ENCODE measurements at regions not wholly inside any gene's neighbourhood (a gene's known extent, or its start where the extent isn't known, plus 50 kb on each side); places are given as distances from the start of the nearest gene placed in this dataset.
"Not testable (repeated sequence)": the region's sequence is repeated elsewhere in the genome, so short reads cannot be mapped to it uniquely, and the experiment has no call there.

- not testable (repeated sequence) for TF ChIP-seq USF2 (IDR thresholded peaks at IDR 0.05; ENCODE audit: low read depth, low read length); CTCF (conservative IDR thresholded peaks at IDR 0.05; ENCODE audit: low read depth, low read length); RCOR1 (IDR thresholded peaks at IDR 0.05; ENCODE audit: insufficient replicate concordance, low read length); POLR2A (IDR thresholded peaks at IDR 0.05; ENCODE audit: low read depth, low read length); CEBPB (IDR thresholded peaks at IDR 0.05; ENCODE audit: low read depth, low read length); FOS (IDR thresholded peaks at IDR 0.05; ENCODE audit: low read depth, low read length)
Observed at GRCh38 chr3:87737817-87738216, 321.0 kb downstream of the CGGBP1 start.

All from IMR-90 (cell line).